Retinal pigment epithelial cell (primary cell): ENCODE measurements at regions not wholly inside any gene's neighbourhood (a gene's known extent, or its start where the extent isn't known, plus 50 kb on each side); places are given as distances from the start of the nearest gene placed in this dataset.

Experiments used
- DNase-seq: peaks from one replicate; pipeline ENCODE4 v3.0.0-alpha.2; 2010; ENCODE audit warnings: low read depth
- H3K4me3 ChIP-seq: 2 replicates; pipeline ENCODE4 v1.5.1; 2011; ENCODE audit warnings: mild to moderate bottlenecking, low read length, control low read depth, moderate library complexity
- TF ChIP-seq, protein P1 (sequence below): conservative IDR thresholded peaks from 2 replicates; pipeline ENCODE4 v1.5.1; 2011; ENCODE audit warnings: low read depth, low read length, control low read depth, inconsistent platforms

DNA sequence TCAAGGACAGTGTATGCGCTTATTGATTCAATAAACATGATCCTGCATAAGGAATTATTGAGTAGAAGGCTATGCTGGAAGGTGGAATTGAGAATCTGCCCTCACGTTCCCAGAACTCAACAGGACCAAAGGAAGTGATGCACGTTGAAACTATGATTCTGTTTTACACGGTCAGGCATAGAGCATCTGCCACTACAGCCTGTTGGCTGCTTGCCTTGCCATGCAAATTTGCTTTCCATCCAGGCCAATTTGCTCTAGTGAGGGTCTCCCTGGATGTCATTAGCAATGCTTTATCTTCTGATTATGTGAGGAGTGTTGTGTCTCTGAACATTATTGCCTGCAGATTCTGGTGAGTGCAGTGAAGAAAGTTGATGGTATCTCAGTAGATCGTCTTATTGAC is 132.9 kb downstream of the ADRA2A start:
- H3K4me3 ChIP-seq = no peak overlapping the region
- TF ChIP-seq, protein P1, sequence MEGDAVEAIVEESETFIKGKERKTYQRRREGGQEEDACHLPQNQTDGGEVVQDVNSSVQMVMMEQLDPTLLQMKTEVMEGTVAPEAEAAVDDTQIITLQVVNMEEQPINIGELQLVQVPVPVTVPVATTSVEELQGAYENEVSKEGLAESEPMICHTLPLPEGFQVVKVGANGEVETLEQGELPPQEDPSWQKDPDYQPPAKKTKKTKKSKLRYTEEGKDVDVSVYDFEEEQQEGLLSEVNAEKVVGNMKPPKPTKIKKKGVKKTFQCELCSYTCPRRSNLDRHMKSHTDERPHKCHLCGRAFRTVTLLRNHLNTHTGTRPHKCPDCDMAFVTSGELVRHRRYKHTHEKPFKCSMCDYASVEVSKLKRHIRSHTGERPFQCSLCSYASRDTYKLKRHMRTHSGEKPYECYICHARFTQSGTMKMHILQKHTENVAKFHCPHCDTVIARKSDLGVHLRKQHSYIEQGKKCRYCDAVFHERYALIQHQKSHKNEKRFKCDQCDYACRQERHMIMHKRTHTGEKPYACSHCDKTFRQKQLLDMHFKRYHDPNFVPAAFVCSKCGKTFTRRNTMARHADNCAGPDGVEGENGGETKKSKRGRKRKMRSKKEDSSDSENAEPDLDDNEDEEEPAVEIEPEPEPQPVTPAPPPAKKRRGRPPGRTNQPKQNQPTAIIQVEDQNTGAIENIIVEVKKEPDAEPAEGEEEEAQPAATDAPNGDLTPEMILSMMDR = no peak
- DNase-seq = no peak

DNA sequence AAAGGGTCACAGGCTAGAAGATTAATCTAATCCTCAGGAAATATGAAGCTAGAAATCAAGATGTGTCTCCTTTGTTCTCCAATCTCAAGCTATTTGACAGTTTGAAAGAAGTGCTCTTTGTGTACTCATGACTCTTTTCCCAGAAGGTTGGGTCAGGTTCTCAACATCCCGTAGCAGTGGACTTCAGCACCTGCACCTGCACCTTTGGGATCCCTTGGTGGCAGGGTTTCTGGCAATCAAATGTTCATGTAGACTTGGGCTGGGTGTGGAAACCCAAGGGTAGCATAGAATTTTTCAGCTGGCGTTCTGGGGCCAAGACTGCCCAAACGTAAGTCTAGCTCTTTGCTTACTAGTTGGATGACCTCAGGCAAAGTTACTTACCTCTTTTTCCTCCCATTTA is 134.4 kb downstream of the ADRA2A start:
- no peak for DNase-seq
- no peak overlapping the region for H3K4me3 ChIP-seq
- TF ChIP-seq, protein P1 = no peak

DNA sequence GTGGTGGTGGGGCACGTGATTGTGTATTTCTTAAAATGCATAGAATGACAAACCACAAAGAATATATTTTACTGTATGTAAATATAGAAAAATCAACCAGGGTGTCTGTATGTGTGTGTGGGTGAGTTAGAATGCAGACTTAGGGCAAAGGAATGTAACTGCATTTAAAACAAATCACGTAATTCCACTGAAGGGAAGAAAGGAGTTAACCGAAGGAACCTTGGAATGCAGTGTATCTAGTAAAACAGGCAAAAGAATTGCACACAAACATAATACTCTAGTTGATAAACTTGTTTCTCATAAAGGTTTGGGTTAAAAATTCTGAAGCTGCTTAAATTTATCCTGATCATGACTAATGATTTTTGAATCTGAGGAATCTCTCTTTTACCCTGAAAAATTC is 134.9 kb downstream of the ADRA2A start:
- DNase-seq = peak; percentile 24

DNA sequence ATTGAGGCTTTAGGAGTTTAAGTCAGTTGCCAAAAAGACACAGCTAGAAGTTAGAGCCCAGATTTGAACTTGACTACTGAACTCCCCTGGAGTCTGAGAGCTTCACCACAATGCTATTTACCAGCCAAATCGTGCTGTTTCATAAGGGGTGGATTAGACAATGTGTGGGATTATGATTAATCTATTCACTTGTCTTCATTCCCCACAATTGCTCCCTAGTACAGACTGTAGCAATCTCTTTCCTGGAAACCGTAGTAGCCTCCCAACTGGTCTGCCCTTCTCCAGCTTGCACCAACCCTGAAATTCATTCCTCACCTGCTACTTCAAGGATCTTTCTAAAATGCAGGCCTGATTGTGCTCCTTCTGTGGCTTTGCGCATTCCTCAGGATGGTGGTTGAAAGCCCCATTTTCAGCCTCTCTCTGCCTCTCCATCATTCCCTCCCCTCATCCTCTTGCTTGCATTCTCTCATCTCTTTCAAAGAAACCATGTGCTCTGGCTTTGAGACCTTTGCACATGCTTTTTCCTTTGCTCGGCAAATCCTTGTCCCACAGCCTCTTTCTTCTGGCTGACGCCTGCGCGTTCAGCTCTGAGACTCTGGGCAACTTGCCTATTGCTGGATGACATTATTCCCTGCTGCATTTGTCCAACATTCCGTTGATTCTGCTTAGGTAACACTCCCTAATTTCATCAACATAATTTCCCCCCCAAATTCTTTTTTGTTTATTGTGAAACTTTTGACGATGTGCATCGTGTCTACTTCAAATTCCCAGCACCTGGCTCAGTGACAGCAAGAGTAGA is 145.1 kb downstream of the ADRA2A start:
- TF ChIP-seq, protein P1 = no peak
- H3K4me3 ChIP-seq = no peak overlapping the region
- DNase-seq = no peak

More for the DNA sequence above, 134.9 kb downstream of the ADRA2A start:
- TF ChIP-seq, protein P1 = no peak
- no peak overlapping the region for H3K4me3 ChIP-seq

DNA sequence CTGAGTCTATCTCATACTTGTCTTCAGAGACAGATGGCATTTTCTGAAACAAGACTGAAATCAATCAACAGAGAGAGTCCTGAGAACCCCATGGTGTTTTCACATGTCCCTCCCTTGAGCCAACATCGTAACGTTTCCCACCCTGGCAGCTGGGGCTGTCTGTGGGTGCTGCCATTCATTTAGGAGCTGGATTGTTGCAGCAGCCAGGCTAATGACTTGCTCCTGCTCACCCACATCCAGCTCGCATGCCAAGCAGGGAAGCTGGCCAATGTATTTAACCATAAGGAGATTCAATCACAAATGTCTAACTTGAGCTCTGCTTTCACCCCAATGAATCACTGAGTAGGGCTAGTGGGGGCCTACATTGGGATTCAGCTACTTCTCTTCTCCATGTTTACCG is 146.1 kb downstream of the ADRA2A start:
- no peak for DNase-seq
- H3K4me3 ChIP-seq = no peak overlapping the region
- TF ChIP-seq, protein P1 = no peak

DNA sequence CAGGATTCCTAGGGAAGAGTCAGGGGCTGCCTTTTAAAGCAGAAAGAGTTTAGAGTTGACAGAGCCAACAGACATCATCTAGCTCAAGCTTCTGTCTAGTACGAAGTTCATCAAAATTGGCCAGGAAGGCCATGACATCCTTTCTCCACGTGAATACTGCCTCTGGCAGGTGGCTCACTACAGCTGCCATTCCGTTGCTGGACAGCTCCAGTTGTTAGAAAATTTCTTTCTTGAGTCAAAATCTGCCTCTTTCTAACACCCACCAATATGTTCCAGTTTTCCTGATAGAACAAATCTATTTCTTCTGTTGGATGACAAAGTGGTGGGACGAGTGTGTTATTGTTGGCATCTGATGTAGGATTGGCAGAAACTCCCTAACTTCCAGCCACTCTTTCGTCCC is 154.9 kb downstream of the ADRA2A start:
- TF ChIP-seq, protein P1 = no peak
- no peak overlapping the region for H3K4me3 ChIP-seq
- no peak for DNase-seq

DNA sequence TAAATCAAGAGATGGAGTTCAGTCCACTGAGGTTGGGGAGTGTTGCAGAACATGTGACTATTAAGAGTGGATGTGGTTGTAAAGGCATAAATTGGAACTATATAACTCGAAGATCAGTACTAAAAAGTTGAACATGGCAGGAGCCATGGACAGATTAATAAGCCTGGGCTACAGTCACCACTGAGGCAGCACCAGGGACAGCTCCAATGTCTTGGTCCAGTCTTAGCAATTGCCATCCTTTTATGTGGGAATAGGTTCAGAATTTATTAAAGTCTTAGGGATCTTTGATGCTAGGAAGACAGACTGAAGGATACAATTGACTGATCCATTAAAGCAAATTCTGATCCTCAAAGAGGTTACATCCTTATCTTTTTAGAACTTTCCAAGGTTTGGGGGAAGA is 156.6 kb downstream of the ADRA2A start:
- no peak overlapping the region for H3K4me3 ChIP-seq
- DNase-seq = no peak
- TF ChIP-seq, protein P1 = no peak
